ENCODE measurements at regions not wholly inside any gene's neighbourhood (a gene's known extent, or its start where the extent isn't known, plus 50 kb on each side); places are given as distances from the start of the nearest gene placed in this dataset.

GRCh38 chr5:25764733-25765132, 1120.0 kb upstream of the CDH10 start:
- no peak for TF ChIP-seq CTCF (conservative IDR thresholded peaks at IDR 0.05; ENCODE audit: control insufficient read depth, insufficient read depth, low read depth, low read length)
- DNase-seq (ENCODE audit: low read depth): no peak
- H3K4me3 ChIP-seq (ENCODE audit: control insufficient read depth, low read depth, low read length): no peak overlapping the region

- TF ChIP-seq CTCF (conservative IDR thresholded peaks at IDR 0.05; ENCODE audit: control insufficient read depth, insufficient read depth, low read depth, low read length): no peak
- no peak for DNase-seq (ENCODE audit: low read depth)
- no peak overlapping the region for H3K4me3 ChIP-seq (ENCODE audit: control insufficient read depth, low read depth, low read length)
Observed at GRCh38 chr5:25763781-25764180, 1119.0 kb upstream of the CDH10 start.

GRCh38 chr5:25754895-25755294, 1110.1 kb upstream of the CDH10 start:
- TF ChIP-seq CTCF (conservative IDR thresholded peaks at IDR 0.05; ENCODE audit: control insufficient read depth, insufficient read depth, low read depth, low read length): no peak
- no peak overlapping the region for H3K4me3 ChIP-seq (ENCODE audit: control insufficient read depth, low read depth, low read length)
- peak; percentile 7 for DNase-seq (ENCODE audit: low read depth)

- no peak overlapping the region for H3K4me3 ChIP-seq (ENCODE audit: control insufficient read depth, low read depth, low read length)
- no peak for TF ChIP-seq CTCF (conservative IDR thresholded peaks at IDR 0.05; ENCODE audit: control insufficient read depth, insufficient read depth, low read depth, low read length)
- DNase-seq (ENCODE audit: low read depth): no peak
Observed at GRCh38 chr5:25744908-25745307, 1100.1 kb upstream of the CDH10 start.

GRCh38 chr5:25716680-25717079, 1071.9 kb upstream of the CDH10 start:
- H3K4me3 ChIP-seq (ENCODE audit: control insufficient read depth, low read depth, low read length): no peak overlapping the region
- no peak for TF ChIP-seq CTCF (conservative IDR thresholded peaks at IDR 0.05; ENCODE audit: control insufficient read depth, insufficient read depth, low read depth, low read length)
- DNase-seq (ENCODE audit: low read depth): no peak

- DNase-seq (ENCODE audit: low read depth): no peak
- H3K4me3 ChIP-seq (ENCODE audit: control insufficient read depth, low read depth, low read length): no peak overlapping the region
- no peak for TF ChIP-seq CTCF (conservative IDR thresholded peaks at IDR 0.05; ENCODE audit: control insufficient read depth, insufficient read depth, low read depth, low read length)
Observed at GRCh38 chr5:25713259-25713658, 1068.5 kb upstream of the CDH10 start.

- no peak overlapping the region for H3K4me3 ChIP-seq (ENCODE audit: control insufficient read depth, low read depth, low read length)
- no peak for TF ChIP-seq CTCF (conservative IDR thresholded peaks at IDR 0.05; ENCODE audit: control insufficient read depth, insufficient read depth, low read depth, low read length)
- DNase-seq (ENCODE audit: low read depth): no peak
Observed at GRCh38 chr5:25707093-25707492, 1062.3 kb upstream of the CDH10 start.

Data from fibroblast of mammary gland (primary cell).